HEK293T (cell line): ENCODE measurements at regions not wholly inside any gene's neighbourhood (a gene's known extent, or its start where the extent isn't known, plus 50 kb on each side); places are given as distances from the start of the nearest gene placed in this dataset.
"Not testable (repeated sequence)": the region's sequence is repeated elsewhere in the genome, so short reads cannot be mapped to it uniquely, and the experiment has no call there.

Experiments used
- CTCF ChIA-PET: fragments of 350-600 bp; formaldehyde crosslinking; extraction: SDS; loops from one replicate; lab custom pipeline; 2021; ENCODE audit warnings: antibody characterized with exemption, inconsistent platforms; lab: Yijun Ruan, JAX
- POLR2A ChIA-PET: fragments of 350-600 bp; formaldehyde crosslinking; extraction: SDS; loops from one replicate; lab custom pipeline; 2020; ENCODE audit warnings: antibody characterized with exemption, inconsistent platforms; lab: Yijun Ruan, JAX
- DNase-seq: peaks from one replicate; pipeline ENCODE4 v3.0.0; 2012; ENCODE audit warnings: mixed read lengths; ENCODE audit errors: extremely low spot score
- ARNT ChIP-seq: fragments of 450-650 bp; IDR thresholded peaks from 2 replicates; pipeline ENCODE4 v1.6.1; 2017; ENCODE audit warnings: mild to moderate bottlenecking
- BHLHE40 ChIP-seq: fragments of 450-650 bp; IDR thresholded peaks from 2 replicates; pipeline ENCODE4 v1.6.1; 2016; ENCODE audit warnings: mild to moderate bottlenecking, moderate library complexity, borderline replicate concordance
- CTBP1 ChIP-seq: fragments of 450-650 bp; IDR thresholded peaks from 2 replicates; pipeline ENCODE4 v1.6.1; 2016; ENCODE audit warnings: borderline replicate concordance
- ELF4 ChIP-seq: fragments of 450-650 bp; IDR thresholded peaks from 2 replicates; pipeline ENCODE4 v1.6.1; 2017; ENCODE audit warnings: antibody characterized with exemption
- FOXA1 ChIP-seq: fragments of 450-650 bp; IDR thresholded peaks from 2 replicates; pipeline ENCODE4 v1.6.1; 2016; ENCODE audit warnings: mild to moderate bottlenecking
- FOXK2 ChIP-seq: fragments of 450-650 bp; IDR thresholded peaks from 2 replicates; pipeline ENCODE4 v1.6.1; 2016; ENCODE audit warnings: mild to moderate bottlenecking
- FOXM1 ChIP-seq: fragments of 450-650 bp; IDR thresholded peaks from 2 replicates; pipeline ENCODE4 v1.6.1; 2017; ENCODE audit warnings: mild to moderate bottlenecking, borderline replicate concordance
- HDGF ChIP-seq: fragments of 450-650 bp; IDR thresholded peaks from 2 replicates; pipeline ENCODE4 v1.6.1; 2017; ENCODE audit warnings: antibody characterized with exemption, borderline replicate concordance
- L3MBTL2 ChIP-seq: fragments of 450-650 bp; conservative IDR thresholded peaks from 2 replicates; pipeline ENCODE4 v1.6.1; 2016; ENCODE audit warnings: mild to moderate bottlenecking
- LEF1 ChIP-seq: fragments of 450-650 bp; IDR thresholded peaks from 2 replicates; pipeline ENCODE4 v1.6.1; 2017; ENCODE audit warnings: mild to moderate bottlenecking, borderline replicate concordance
- NFRKB ChIP-seq: fragments of 450-650 bp; IDR thresholded peaks from 2 replicates; pipeline ENCODE4 v1.6.1; 2016; ENCODE audit warnings: mild to moderate bottlenecking, moderate library complexity
- SP1 ChIP-seq: fragments of 450-650 bp; IDR thresholded peaks from 2 replicates; pipeline ENCODE4 v1.6.1; 2017
- SUZ12 ChIP-seq: fragments of 450-650 bp; IDR thresholded peaks from 2 replicates; pipeline ENCODE4 v1.6.1; 2016; ENCODE audit warnings: mild to moderate bottlenecking
- TARDBP ChIP-seq: fragments of 450-650 bp; IDR thresholded peaks from 2 replicates; pipeline ENCODE4 v1.6.1; 2016
- ZNF384 ChIP-seq: fragments of 450-650 bp; IDR thresholded peaks from 2 replicates; pipeline ENCODE4 v1.6.1; 2016
- TF ChIP-seq, protein P1 (sequence below): fragments of 450-650 bp; IDR thresholded peaks from 2 replicates; pipeline ENCODE4 v1.6.1; 2016

- POLR2A ChIA-PET: no interaction called here
- CTCF ChIA-PET: no interaction called here
- no peak for DNase-seq
- no peak for TF ChIP-seq L3MBTL2
Observed at GRCh38 chr1:105565006-105565405, 1491.5 kb upstream of the PRMT6 start.

DNA sequence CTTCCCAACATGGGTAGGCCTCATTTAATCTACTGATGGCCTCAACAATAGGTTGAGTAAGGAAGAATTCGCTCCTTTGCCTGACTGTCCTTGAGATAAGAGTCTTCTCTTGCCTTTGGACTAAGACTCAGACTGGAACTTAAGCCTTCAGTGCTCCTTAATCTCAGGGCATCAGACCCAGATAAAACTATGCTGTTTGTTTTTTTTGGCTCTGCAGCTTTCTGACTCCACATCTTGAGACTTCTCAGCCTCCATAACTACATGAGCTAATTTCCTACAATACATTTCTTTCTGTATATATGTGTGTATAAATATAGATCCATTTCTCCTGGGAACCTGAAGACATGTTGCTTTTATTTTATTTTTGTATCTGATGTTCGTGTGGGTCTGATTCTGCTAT is 1470.7 kb upstream of the PRMT6 start:
- ChIA-PET POLR2A (no interaction called here), CTCF (no interaction called here)
- DNase-seq: no peak
- TF ChIP-seq SUZ12: no peak
- no peak for TF ChIP-seq TARDBP
- TF ChIP-seq SP1: no peak
- no peak for TF ChIP-seq ARNT
- TF ChIP-seq CTBP1: no peak
- TF ChIP-seq, protein P1, sequence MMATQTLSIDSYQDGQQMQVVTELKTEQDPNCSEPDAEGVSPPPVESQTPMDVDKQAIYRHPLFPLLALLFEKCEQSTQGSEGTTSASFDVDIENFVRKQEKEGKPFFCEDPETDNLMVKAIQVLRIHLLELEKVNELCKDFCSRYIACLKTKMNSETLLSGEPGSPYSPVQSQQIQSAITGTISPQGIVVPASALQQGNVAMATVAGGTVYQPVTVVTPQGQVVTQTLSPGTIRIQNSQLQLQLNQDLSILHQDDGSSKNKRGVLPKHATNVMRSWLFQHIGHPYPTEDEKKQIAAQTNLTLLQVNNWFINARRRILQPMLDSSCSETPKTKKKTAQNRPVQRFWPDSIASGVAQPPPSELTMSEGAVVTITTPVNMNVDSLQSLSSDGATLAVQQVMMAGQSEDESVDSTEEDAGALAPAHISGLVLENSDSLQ: no peak
- TF ChIP-seq FOXM1: no peak
- no peak for TF ChIP-seq LEF1
- no peak for TF ChIP-seq HDGF
- no peak for TF ChIP-seq ZNF384
- no peak for TF ChIP-seq L3MBTL2
- TF ChIP-seq BHLHE40: no peak

GRCh38 chr1:105591681-105592080 is 1464.8 kb upstream of the PRMT6 start:
- TF ChIP-seq FOXK2: no peak
- TF ChIP-seq, protein P1: no peak
- ChIA-PET CTCF (no interaction called here), POLR2A (no interaction called here)
- no peak for DNase-seq

DNA sequence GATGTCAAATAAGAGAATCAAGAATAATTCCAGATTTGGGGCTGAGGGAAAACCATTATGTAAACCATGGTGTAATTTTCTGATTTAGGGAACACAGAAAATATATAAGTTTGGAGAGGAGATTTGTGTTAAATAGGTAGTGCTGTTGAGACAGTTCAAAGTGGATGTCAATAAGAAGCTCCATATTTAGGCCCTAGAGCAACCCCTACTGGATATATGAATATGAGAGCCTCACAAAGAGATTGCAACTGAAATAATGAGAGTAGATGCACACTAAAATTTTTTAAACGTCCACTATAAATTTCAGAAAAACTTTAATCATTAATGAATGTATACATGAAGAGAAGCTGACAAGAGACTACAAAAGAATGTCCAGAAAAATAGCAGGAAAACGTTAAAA is 1447.8 kb upstream of the PRMT6 start:
- TF ChIP-seq LEF1: no peak
- no peak for TF ChIP-seq FOXA1
- TF ChIP-seq BHLHE40: no peak
- TF ChIP-seq ZNF384: no peak
- TF ChIP-seq FOXK2: no peak
- TF ChIP-seq ELF4: no peak
- TF ChIP-seq, protein P1: no peak
- TF ChIP-seq CTBP1: no peak
- no peak for TF ChIP-seq NFRKB
- TF ChIP-seq SUZ12: no peak
- TF ChIP-seq TARDBP: no peak
- TF ChIP-seq ARNT: no peak
- TF ChIP-seq FOXM1: no peak
- no peak for TF ChIP-seq SP1
- no peak for TF ChIP-seq HDGF
- no peak for TF ChIP-seq L3MBTL2
- CTCF ChIA-PET: no interaction called here
- DNase-seq: peak; percentile 12
- POLR2A ChIA-PET: no interaction called here

DNA sequence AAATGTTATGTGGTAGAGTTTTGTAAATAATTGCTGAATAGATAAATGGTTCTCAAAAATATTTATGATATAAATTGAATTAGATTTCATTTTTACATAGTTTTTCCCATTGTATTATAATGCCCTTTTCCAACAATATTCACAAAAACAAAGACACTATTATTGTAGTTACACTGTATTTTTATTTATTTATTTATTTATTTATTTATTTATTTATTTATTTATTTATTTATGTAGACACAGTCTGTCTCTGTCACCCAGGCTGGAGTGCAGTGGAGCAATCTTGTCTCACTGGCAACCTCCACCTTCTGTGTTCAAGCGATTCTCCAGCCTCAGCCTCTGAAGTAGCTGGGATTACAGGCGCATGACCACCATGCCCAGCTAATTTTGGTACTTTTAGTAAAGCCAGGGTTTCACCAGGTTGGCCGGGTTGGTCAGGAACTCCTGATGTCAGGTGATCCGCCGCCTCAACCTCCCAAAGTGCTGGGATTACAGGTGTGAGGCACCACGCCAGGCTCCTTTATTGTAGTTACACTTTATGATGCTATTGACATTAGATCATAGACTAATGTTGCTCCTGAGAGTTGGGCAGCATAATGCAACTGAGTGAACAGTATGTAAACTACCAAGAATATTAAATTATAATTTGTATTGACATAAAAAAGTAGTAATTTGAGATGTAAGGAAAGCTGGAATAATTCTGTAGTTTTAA is 1430.0 kb upstream of the PRMT6 start:
- POLR2A ChIA-PET: no interaction called here
- TF ChIP-seq FOXK2 (no peak), HDGF (no peak), L3MBTL2 (no peak)
- TF ChIP-seq, protein P1: no peak
- CTCF ChIA-PET: no interaction called here
- DNase-seq: no peak

DNA sequence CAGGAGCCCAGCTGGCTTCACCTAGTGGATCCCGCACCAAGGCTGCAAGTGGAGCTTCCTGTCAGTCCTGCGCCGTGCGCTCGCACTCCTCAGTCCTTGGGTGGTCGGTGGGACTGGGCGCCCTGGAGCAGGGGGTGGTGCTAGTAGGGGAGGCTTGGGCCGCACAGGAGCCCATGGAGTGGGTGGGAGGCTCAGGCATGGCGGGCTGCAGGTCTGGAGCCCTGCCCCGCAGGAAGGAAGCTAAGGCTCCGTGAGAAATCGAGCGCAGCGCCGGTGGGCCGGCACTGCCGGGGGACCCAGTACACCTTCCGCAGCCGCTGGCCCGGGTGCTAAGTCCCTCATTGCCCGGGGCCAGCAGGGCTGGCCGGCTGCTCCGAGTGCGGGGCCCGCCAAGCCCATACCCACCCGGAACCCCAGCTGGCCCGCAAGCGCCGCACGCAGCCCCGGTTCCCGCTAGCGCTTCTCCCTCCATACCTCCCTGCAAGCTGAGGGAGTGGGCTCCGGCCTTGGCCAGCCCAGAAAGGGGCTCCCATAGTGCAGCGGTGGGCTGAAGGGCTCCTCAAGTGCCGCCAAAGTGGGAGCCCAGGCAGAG is 1425.2 kb upstream of the PRMT6 start:
- DNase-seq, CTCF ChIA-PET, POLR2A ChIA-PET: not testable (repeated sequence)
